IMR-90 (cell line): ENCODE measurements at regions not wholly inside any gene's neighbourhood (a gene's known extent, or its start where the extent isn't known, plus 50 kb on each side); places are given as distances from the start of the nearest gene placed in this dataset.

Source experiments
- BHLHE40 ChIP-seq: fragments of 150-350 bp; IDR thresholded peaks from 2 replicates; pipeline ENCODE4 v1.6.1; 2016; ENCODE audit warnings: mild to moderate bottlenecking, low read depth, low read length
- CEBPB ChIP-seq: IDR thresholded peaks from 2 replicates; pipeline ENCODE4 v1.6.1; 2012; ENCODE audit warnings: low read depth, low read length, improper control_type of control experiment
- CTCF ChIP-seq: conservative IDR thresholded peaks from 2 replicates; pipeline ENCODE4 v1.5.1; 2012; ENCODE audit warnings: mild to moderate bottlenecking, low read depth, low read length, improper control_type of control experiment
- MAFK ChIP-seq: IDR thresholded peaks from 2 replicates; pipeline ENCODE4 v1.6.1; 2012; ENCODE audit warnings: low read depth, low read length, improper control_type of control experiment
- MXI1 ChIP-seq: IDR thresholded peaks from 2 replicates; pipeline ENCODE4 v1.6.1; 2012; ENCODE audit warnings: low read depth, mild to moderate bottlenecking, low read length, moderate library complexity, borderline replicate concordance
- POLR2A ChIP-seq: IDR thresholded peaks from 2 replicates; pipeline ENCODE4 v1.6.1; 2012; ENCODE audit warnings: mild to moderate bottlenecking, low read depth, low read length
- RAD21 ChIP-seq: IDR thresholded peaks from 2 replicates; pipeline ENCODE4 v1.6.1; 2012; ENCODE audit warnings: low read length, improper control_type of control experiment
- RFX5 ChIP-seq: IDR thresholded peaks from 2 replicates; pipeline ENCODE4 v1.8.0; 2012; ENCODE audit warnings: low read depth, mild to moderate bottlenecking, low read length, moderate library complexity
- SMC3 ChIP-seq: fragments of 150-350 bp; IDR thresholded peaks from 2 replicates; pipeline ENCODE4 v1.6.1; 2016; ENCODE audit warnings: low read depth, mild to moderate bottlenecking, antibody characterized with exemption, low read length, moderate library complexity
- USF2 ChIP-seq: fragments of 150-350 bp; IDR thresholded peaks from 2 replicates; pipeline ENCODE4 v1.6.1; 2017; ENCODE audit warnings: mild to moderate bottlenecking, antibody characterized with exemption, low read length, low read depth

GRCh38 chr13:74771964-74772363 is 637.8 kb upstream of the KLF12 start:
- TF ChIP-seq RAD21: no peak
- TF ChIP-seq CTCF: no peak
- TF ChIP-seq POLR2A: no peak
- no peak for TF ChIP-seq SMC3
- TF ChIP-seq MAFK: no peak
- no peak for TF ChIP-seq MXI1
- TF ChIP-seq BHLHE40: no peak
- TF ChIP-seq RFX5: no peak
- no peak for TF ChIP-seq USF2
- TF ChIP-seq CEBPB: peak; percentile 88
